ENCODE measurements at regions not wholly inside any gene's neighbourhood (a gene's known extent, or its start where the extent isn't known, plus 50 kb on each side); places are given as distances from the start of the nearest gene placed in this dataset.

- TF ChIP-seq, protein P1, sequence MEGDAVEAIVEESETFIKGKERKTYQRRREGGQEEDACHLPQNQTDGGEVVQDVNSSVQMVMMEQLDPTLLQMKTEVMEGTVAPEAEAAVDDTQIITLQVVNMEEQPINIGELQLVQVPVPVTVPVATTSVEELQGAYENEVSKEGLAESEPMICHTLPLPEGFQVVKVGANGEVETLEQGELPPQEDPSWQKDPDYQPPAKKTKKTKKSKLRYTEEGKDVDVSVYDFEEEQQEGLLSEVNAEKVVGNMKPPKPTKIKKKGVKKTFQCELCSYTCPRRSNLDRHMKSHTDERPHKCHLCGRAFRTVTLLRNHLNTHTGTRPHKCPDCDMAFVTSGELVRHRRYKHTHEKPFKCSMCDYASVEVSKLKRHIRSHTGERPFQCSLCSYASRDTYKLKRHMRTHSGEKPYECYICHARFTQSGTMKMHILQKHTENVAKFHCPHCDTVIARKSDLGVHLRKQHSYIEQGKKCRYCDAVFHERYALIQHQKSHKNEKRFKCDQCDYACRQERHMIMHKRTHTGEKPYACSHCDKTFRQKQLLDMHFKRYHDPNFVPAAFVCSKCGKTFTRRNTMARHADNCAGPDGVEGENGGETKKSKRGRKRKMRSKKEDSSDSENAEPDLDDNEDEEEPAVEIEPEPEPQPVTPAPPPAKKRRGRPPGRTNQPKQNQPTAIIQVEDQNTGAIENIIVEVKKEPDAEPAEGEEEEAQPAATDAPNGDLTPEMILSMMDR (conservative IDR thresholded peaks at IDR 0.05; ENCODE audit: low read depth, low read length): no peak
- TF ChIP-seq EZH2 (IDR thresholded peaks at IDR 0.05; ENCODE audit: borderline replicate concordance, low read depth, low read length, poor library complexity, severe bottlenecking): no peak
These were observed 105.5 kb upstream of the PKDCC start for GRCh38 chr2:41942278-41942677.

Data from A673 (cell line).